Neuronal stem cell (in vitro differentiated cells): ENCODE measurements at regions not wholly inside any gene's neighbourhood (a gene's known extent, or its start where the extent isn't known, plus 50 kb on each side); places are given as distances from the start of the nearest gene placed in this dataset.

Experiments
- DNase-seq: peaks from one replicate; pipeline ENCODE4 v3.0.0-alpha.2; 2013; ENCODE audit warnings: low spot score
- H2AFZ ChIP-seq: one replicate; pipeline ENCODE4 v1.6.1; 2013; ENCODE audit warnings: mild to moderate bottlenecking, low read length, inconsistent platforms
- H2AK5ac ChIP-seq: 2 replicates; pipeline ENCODE4 v1.6.1; 2013; ENCODE audit warnings: low read depth, mild to moderate bottlenecking, inconsistent platforms, low read length, moderate library complexity, mixed read lengths
- H2BK120ac ChIP-seq: 2 replicates; pipeline ENCODE4 v1.6.1; 2013; ENCODE audit warnings: low read depth, mild to moderate bottlenecking, inconsistent platforms, low read length, moderate library complexity, mixed read lengths
- H2BK12ac ChIP-seq: one replicate; pipeline ENCODE4 v1.6.1; 2013; ENCODE audit warnings: low read length, inconsistent platforms
- H2BK15ac ChIP-seq: 2 replicates; pipeline ENCODE4 v1.6.1; 2013; ENCODE audit warnings: mild to moderate bottlenecking, low read length, inconsistent platforms, mixed read lengths
- H2BK5ac ChIP-seq: one replicate; pipeline ENCODE4 v1.6.1; 2013; ENCODE audit warnings: inconsistent platforms, mild to moderate bottlenecking, low read length, moderate library complexity
- H3K14ac ChIP-seq: one replicate; pipeline ENCODE4 v1.6.1; 2013; ENCODE audit warnings: low read length, inconsistent platforms
- H3K18ac ChIP-seq: 2 replicates; pipeline ENCODE4 v1.6.1; 2013; ENCODE audit warnings: low read length, inconsistent platforms
- H3K23ac ChIP-seq: 2 replicates; pipeline ENCODE4 v1.6.1; 2013; ENCODE audit warnings: low read depth, mild to moderate bottlenecking, mixed read lengths, low read length, inconsistent platforms; ENCODE audit not compliant: poor library complexity
- H3K27ac ChIP-seq: replicated peaks from 3 replicates; pipeline ENCODE4 v1.5.1; 2013; ENCODE audit warnings: low read length, inconsistent platforms
- H3K27me3 ChIP-seq, 3 experiments: 2 replicates each; pipeline ENCODE4 v1.6.1; 2013; ENCODE audit warnings: low read length in 3 of 3, mild to moderate bottlenecking in 2 of 3, inconsistent platforms in 1 of 3, low read depth in 1 of 3, mixed read lengths in 1 of 3, moderate library complexity in 1 of 3; ENCODE audit not compliant: control insufficient read depth in 3 of 3, insufficient read depth in 3 of 3
- H3K36me3 ChIP-seq, 2 donors: replicated peaks in 1 of 2; 2 replicates each; pipeline ENCODE4 v1.6.1; 2013; ENCODE audit warnings: low read length in 2 of 2; ENCODE audit not compliant: control insufficient read depth in 2 of 2, insufficient read depth in 2 of 2
- H3K4ac ChIP-seq: 2 replicates; pipeline ENCODE4 v1.6.1; 2013; ENCODE audit warnings: inconsistent platforms, mild to moderate bottlenecking, low read length, moderate library complexity
- H3K4me1 ChIP-seq, 2 donors: 1 replicate in 1 of 2; 2 replicates in 1 of 2; pipeline ENCODE4 v1.6.1; 2013; ENCODE audit warnings: low read length in 2 of 2, low read depth in 1 of 2; ENCODE audit not compliant: control insufficient read depth in 2 of 2, insufficient read depth in 1 of 2
- H3K4me2 ChIP-seq: one replicate; pipeline ENCODE4 v1.6.1; 2013; ENCODE audit warnings: mild to moderate bottlenecking, low read length, inconsistent platforms; ENCODE audit not compliant: insufficient read depth, poor library complexity, severe bottlenecking
- H3K4me3 ChIP-seq, 2 donors: 2 replicates each; pipeline ENCODE4 v1.5.1; 2013; ENCODE audit warnings: low read length in 2 of 2, mild to moderate bottlenecking in 2 of 2, inconsistent platforms in 1 of 2, moderate library complexity in 1 of 2
- H3K79me1 ChIP-seq: one replicate; pipeline ENCODE4 v1.6.1; 2013; ENCODE audit warnings: low read depth, mild to moderate bottlenecking, inconsistent platforms, low read length, moderate library complexity
- H3K9ac ChIP-seq: one replicate; pipeline ENCODE4 v1.6.1; 2013; ENCODE audit warnings: mild to moderate bottlenecking, low read depth, low read length, inconsistent platforms; ENCODE audit not compliant: poor library complexity
- H3K9me3 ChIP-seq, 2 donors: replicated peaks in 1 of 2; 2 replicates each; pipeline versions ENCODE3 to v1.6.1; 2013; ENCODE audit warnings: low read length in 2 of 2, mild to moderate bottlenecking in 2 of 2, inconsistent platforms in 1 of 2, low read depth in 1 of 2, mixed read lengths in 1 of 2, moderate library complexity in 1 of 2; ENCODE audit not compliant: control insufficient read depth in 2 of 2, insufficient read depth in 1 of 2
- H4K8ac ChIP-seq: one replicate; pipeline ENCODE4 v1.6.1; 2013; ENCODE audit warnings: low read depth, mild to moderate bottlenecking, inconsistent platforms, low read length, moderate library complexity
- H4K91ac ChIP-seq: one replicate; pipeline ENCODE4 v1.6.1; 2013; ENCODE audit warnings: low read length, low read depth, mild to moderate bottlenecking, inconsistent platforms; ENCODE audit not compliant: poor library complexity
- WGBS, 2 donors: extraction: QIAGEN DNeasy Blood & Tissue Kit; methylation state at CpG; one replicate each; pipeline ENCODE4 v1.1.7; 2013; ENCODE audit warnings: missing lambda C conversion rate in 2 of 2, mixed read lengths in 1 of 2; ENCODE audit not compliant: insufficient read length in 2 of 2, insufficient replicate concordance in 1 of 2; ENCODE audit errors: extremely low coverage in 2 of 2; 5-methylcytosine and 5-hydroxymethylcytosine counted together

- Histone ChIP-seq H3K4me2 (no peak overlapping the region), H3K4ac (no peak overlapping the region), H2BK120ac (no peak overlapping the region), H3K27me3 (no peaks in the 10 kb centered on the region), H4K8ac (no peak overlapping the region), H3K23ac (no peak overlapping the region), H3K9me3 (no peaks in the 10 kb centered on the region), H3K4me3 (no peak overlapping the region), H4K91ac (no peak overlapping the region), H3K4me1 (no peaks in the 10 kb centered on the region), H3K79me1 (no peaks in the 10 kb centered on the region), H3K14ac (no peak overlapping the region), H3K9ac (no peak overlapping the region), H2BK15ac (no peak overlapping the region), H2BK12ac (no peak overlapping the region), H2AK5ac (no peak overlapping the region), H3K36me3 (no peaks in the 10 kb centered on the region), H3K27ac (no peak overlapping the region), H3K18ac (no peak overlapping the region), H2BK5ac (no peak overlapping the region), H2AFZ (no peak overlapping the region)
- WGBS, 2 donors = no CpG with 5 or more reads among the region's 2 CpGs
- DNase-seq = no peak
Measured at GRCh38 chr3:96330795-96331194, 483.6 kb upstream of the EPHA6 start.

GRCh38 chr3:96331341-96331740, 483.1 kb upstream of the EPHA6 start:
- no peak overlapping the region for H4K8ac ChIP-seq
- no peaks in the 10 kb centered on the region for H3K9me3 ChIP-seq
- H3K27ac ChIP-seq = no peak overlapping the region
- H2BK15ac ChIP-seq = no peak overlapping the region
- H3K23ac ChIP-seq = no peak overlapping the region
- no peaks in the 10 kb centered on the region for H3K4me1 ChIP-seq
- no peak for DNase-seq
- no peaks in the 10 kb centered on the region for H3K27me3 ChIP-seq
- no peak overlapping the region for H3K4me3 ChIP-seq
- no peak overlapping the region for H2BK12ac ChIP-seq
- H4K91ac ChIP-seq = no peak overlapping the region
- no peaks in the 10 kb centered on the region for H3K36me3 ChIP-seq
- no peak overlapping the region for H2BK120ac ChIP-seq
- WGBS, 2 donors = no CpG with 5 or more reads among the region's 1 CpG
- no peaks in the 10 kb centered on the region for H3K79me1 ChIP-seq
- no peak overlapping the region for H3K4me2 ChIP-seq
- H3K18ac ChIP-seq = no peak overlapping the region
- H3K14ac ChIP-seq = no peak overlapping the region
- no peak overlapping the region for H2BK5ac ChIP-seq
- no peak overlapping the region for H2AFZ ChIP-seq
- no peak overlapping the region for H2AK5ac ChIP-seq
- H3K4ac ChIP-seq = no peak overlapping the region
- no peak overlapping the region for H3K9ac ChIP-seq

DNA sequence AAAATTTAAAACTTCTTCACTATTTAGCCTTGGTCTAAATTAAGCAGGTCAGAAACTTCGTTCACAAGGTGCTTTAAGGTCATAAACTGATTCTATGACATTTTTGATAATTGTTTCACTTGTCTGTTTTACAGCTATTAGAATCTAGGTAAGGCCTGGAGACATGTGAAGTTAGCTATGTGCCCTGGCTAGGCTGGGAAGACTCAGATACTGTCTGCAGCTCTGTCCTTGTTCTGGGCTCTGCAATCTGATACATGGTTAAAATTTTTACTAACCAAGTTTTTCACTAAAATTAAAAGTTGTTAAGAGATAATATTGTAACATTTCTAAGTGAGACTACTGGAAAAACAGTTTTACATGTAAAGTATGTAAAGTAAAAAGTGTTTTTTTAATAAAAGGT, 479.6 kb upstream of the EPHA6 start:
- Histone ChIP-seq H3K14ac (no peak overlapping the region), H3K36me3 (no peaks in the 10 kb centered on the region), H4K8ac (no peak overlapping the region), H3K4me2 (no peak overlapping the region), H2BK12ac (no peak overlapping the region), H4K91ac (no peak overlapping the region), H3K4me1 (no peaks in the 10 kb centered on the region), H3K27ac (no peak overlapping the region), H2BK5ac (no peak overlapping the region), H3K9ac (no peak overlapping the region), H3K27me3 (no peaks in the 10 kb centered on the region), H3K18ac (no peak overlapping the region), H2AFZ (no peak overlapping the region), H2BK15ac (no peak overlapping the region), H2AK5ac (no peak overlapping the region), H3K4ac (no peak overlapping the region), H3K23ac (no peak overlapping the region), H3K79me1 (no peaks in the 10 kb centered on the region), H2BK120ac (no peak overlapping the region), H3K4me3 (no peak overlapping the region), H3K9me3 (no peaks in the 10 kb centered on the region)
- DNase-seq = no peak
- no CpG with 5 or more reads among the region's 1 CpG for whole genome bisulfite sequencing, 2 donors

DNA sequence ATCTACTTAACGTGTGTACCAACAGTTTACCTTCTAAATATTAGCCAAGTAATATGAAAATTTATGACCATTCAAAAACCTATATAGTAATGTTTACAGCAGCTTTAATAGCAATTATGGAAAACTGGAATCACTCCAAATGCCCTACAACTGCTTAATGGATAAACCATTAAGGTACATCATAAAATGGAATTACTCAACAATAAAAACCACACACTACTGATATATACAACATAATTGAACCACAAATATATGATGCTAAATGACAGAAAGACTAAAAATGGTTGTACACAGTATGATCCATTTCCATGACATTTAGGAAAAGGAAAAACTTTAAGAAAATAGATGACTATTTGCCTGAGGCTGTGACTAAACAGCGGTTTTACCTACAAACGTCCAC, 467.1 kb upstream of the EPHA6 start:
- no peak overlapping the region for H4K91ac ChIP-seq

More for the DNA sequence above, 467.1 kb upstream of the EPHA6 start:
- no peak overlapping the region for H2BK15ac ChIP-seq
- H4K8ac ChIP-seq = no peak overlapping the region
- H2BK120ac ChIP-seq = no peak overlapping the region
- no peak overlapping the region for H3K18ac ChIP-seq
- H3K27ac ChIP-seq = no peak overlapping the region
- H3K4me2 ChIP-seq = no peak overlapping the region
- no peaks in the 10 kb centered on the region for H3K9me3 ChIP-seq
- H2AK5ac ChIP-seq = no peak overlapping the region
- H3K14ac ChIP-seq = no peak overlapping the region
- no peak for DNase-seq
- H3K23ac ChIP-seq = no peak overlapping the region
- WGBS, 2 donors = no CpG with 5 or more reads among the region's 3 CpGs
- no peak overlapping the region for H2BK12ac ChIP-seq
- no peak overlapping the region for H3K4ac ChIP-seq
- no peak overlapping the region for H2AFZ ChIP-seq
- H3K36me3 ChIP-seq = no peaks in the 10 kb centered on the region
- no peak overlapping the region for H3K4me3 ChIP-seq
- no peaks in the 10 kb centered on the region for H3K27me3 ChIP-seq
- no peaks in the 10 kb centered on the region for H3K4me1 ChIP-seq
- H3K9ac ChIP-seq = no peak overlapping the region
- H3K79me1 ChIP-seq = no peaks in the 10 kb centered on the region
- no peak overlapping the region for H2BK5ac ChIP-seq
